Panc1 (cell line): ENCODE measurements at regions not wholly inside any gene's neighbourhood (a gene's known extent, or its start where the extent isn't known, plus 50 kb on each side); places are given as distances from the start of the nearest gene placed in this dataset.
"Not testable (repeated sequence)": the region's sequence is repeated elsewhere in the genome, so short reads cannot be mapped to it uniquely, and the experiment has no call there.

Experiments
- POLR2AphosphoS5 ChIP-seq: IDR thresholded peaks from 2 replicates; pipeline ENCODE4 v1.6.1; 2012; ENCODE audit warnings: mild to moderate bottlenecking, low read depth, low read length, moderate library complexity
- REST ChIP-seq, 2 experiments: IDR thresholded peaks; 2 replicates each; pipeline ENCODE4 v1.6.1; 2011 to 2012; ENCODE audit warnings: low read depth in 2 of 2, control low read depth in 1 of 2, low read length in 1 of 2, mild to moderate bottlenecking in 1 of 2, moderate library complexity in 1 of 2; ENCODE audit not compliant: insufficient read depth in 1 of 2
- SIN3A ChIP-seq: IDR thresholded peaks from 2 replicates; pipeline ENCODE4 v1.6.1; 2012; ENCODE audit warnings: low read depth, mild to moderate bottlenecking, low read length, moderate library complexity, borderline replicate concordance; ENCODE audit not compliant: insufficient read depth
- TCF7L2 ChIP-seq: IDR thresholded peaks from 2 replicates; pipeline ENCODE4 v1.6.1; 2011; ENCODE audit warnings: mild to moderate bottlenecking, low read depth, low read length, inconsistent platforms
- TF ChIP-seq, protein P1 (sequence below): fragments of 450-650 bp; IDR thresholded peaks from 2 replicates; pipeline ENCODE4 v1.5.1; 2017; ENCODE audit warnings: mild to moderate bottlenecking

DNA sequence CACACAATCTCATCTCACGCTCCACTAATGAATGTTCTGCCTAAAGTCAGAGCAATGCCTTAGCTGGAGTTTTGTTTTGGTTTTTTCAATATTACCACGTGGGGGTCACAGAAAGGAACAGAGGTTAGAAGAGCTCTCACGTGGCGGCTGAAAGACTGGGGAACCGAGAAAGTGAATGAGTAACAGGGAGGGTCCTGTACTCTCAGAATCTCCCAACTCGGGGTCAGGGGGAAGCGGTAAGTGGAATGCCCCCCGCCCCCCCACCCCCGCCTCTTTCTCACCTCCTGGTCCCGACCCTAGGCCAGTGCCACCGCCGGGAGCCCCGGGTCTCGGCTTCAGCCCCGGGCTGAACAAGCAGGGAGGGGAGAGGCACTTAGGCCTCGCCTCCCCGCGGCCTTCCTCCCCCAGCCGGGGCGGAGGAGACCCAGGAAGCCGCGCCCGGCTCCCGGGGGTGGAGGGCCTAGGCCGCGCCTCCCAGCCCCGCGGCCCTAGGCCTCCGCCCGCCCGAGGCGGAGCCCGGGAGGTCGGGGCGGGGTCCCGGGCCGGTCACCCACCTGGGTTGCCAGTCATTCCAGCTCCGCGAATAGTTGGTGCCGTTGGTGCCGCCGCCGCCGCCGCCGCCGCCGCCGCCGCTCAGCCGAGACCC, 98.0 kb upstream of the METTL9 start:
- TF ChIP-seq, protein P1, sequence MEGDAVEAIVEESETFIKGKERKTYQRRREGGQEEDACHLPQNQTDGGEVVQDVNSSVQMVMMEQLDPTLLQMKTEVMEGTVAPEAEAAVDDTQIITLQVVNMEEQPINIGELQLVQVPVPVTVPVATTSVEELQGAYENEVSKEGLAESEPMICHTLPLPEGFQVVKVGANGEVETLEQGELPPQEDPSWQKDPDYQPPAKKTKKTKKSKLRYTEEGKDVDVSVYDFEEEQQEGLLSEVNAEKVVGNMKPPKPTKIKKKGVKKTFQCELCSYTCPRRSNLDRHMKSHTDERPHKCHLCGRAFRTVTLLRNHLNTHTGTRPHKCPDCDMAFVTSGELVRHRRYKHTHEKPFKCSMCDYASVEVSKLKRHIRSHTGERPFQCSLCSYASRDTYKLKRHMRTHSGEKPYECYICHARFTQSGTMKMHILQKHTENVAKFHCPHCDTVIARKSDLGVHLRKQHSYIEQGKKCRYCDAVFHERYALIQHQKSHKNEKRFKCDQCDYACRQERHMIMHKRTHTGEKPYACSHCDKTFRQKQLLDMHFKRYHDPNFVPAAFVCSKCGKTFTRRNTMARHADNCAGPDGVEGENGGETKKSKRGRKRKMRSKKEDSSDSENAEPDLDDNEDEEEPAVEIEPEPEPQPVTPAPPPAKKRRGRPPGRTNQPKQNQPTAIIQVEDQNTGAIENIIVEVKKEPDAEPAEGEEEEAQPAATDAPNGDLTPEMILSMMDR = not testable (repeated sequence)
- not testable (repeated sequence) for TF ChIP-seq REST (IDR thresholded peaks at IDR 0.05; ENCODE audit: insufficient read depth in 1 of 2, low read depth in 2 of 2, low read length in 1 of 2); POLR2AphosphoS5; TCF7L2; SIN3A
